ENCODE measurements at regions not wholly inside any gene's neighbourhood (a gene's known extent, or its start where the extent isn't known, plus 50 kb on each side); places are given as distances from the start of the nearest gene placed in this dataset.
A peak's percentile ranks its signal among the peaks of the same experiment; 100 is the strongest.

DNA sequence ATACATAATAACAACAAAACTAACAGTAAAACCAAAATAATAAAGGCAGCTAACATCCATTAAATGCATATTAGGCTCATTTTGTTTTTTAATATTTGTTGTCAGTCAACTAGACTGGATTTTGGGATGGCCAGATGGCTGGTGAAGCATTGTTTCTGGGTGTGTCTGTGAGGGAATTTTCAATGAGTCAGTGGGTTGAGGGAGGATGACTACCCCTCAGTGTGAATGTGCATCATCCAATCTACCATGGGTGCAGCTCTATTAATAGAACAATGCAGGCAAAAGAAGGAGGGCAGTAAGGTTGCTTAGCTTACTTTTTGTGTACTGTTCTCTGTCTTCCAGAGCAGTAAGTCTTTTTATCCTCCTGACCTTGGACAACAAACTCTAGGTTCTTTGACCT is 484.2 kb upstream of the HS3ST1 start:
- peak overlapping the region; percentile 9 for H3K4me2 ChIP-seq (ENCODE audit: control insufficient read depth, extremely low read depth, insufficient read depth, low read depth, low read length)
- H3K4me3 ChIP-seq (ENCODE audit: control insufficient read depth in 2 of 3, extremely low read depth in 1 of 3, insufficient read depth in 2 of 3, low read depth in 1 of 3, low read length in 3 of 3), result no peak overlapping the region
- no peaks in the 10 kb centered on the region for H3K9me3 ChIP-seq (ENCODE audit: control insufficient read depth, low read depth, low read length)
- no peaks in the 10 kb centered on the region for H3K36me3 ChIP-seq (ENCODE audit: control insufficient read depth in 2 of 2, extremely low read depth in 1 of 2, insufficient read depth in 2 of 2, low read length in 2 of 2)
- no peak for TF ChIP-seq EZH2 (IDR thresholded peaks at IDR 0.05; ENCODE audit: low read length)
- TF ChIP-seq, protein P1, sequence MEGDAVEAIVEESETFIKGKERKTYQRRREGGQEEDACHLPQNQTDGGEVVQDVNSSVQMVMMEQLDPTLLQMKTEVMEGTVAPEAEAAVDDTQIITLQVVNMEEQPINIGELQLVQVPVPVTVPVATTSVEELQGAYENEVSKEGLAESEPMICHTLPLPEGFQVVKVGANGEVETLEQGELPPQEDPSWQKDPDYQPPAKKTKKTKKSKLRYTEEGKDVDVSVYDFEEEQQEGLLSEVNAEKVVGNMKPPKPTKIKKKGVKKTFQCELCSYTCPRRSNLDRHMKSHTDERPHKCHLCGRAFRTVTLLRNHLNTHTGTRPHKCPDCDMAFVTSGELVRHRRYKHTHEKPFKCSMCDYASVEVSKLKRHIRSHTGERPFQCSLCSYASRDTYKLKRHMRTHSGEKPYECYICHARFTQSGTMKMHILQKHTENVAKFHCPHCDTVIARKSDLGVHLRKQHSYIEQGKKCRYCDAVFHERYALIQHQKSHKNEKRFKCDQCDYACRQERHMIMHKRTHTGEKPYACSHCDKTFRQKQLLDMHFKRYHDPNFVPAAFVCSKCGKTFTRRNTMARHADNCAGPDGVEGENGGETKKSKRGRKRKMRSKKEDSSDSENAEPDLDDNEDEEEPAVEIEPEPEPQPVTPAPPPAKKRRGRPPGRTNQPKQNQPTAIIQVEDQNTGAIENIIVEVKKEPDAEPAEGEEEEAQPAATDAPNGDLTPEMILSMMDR (optimal IDR thresholded peaks at IDR 0.05 in 1 of 3, IDR thresholded peaks at IDR 0.05 in 1 of 3, conservative IDR thresholded peaks at IDR 0.05 in 1 of 3; ENCODE audit: extremely low read depth in 1 of 3, insufficient read depth in 2 of 3, low read length in 3 of 3), result no peak
- DNase-seq (ENCODE audit: low read depth, low spot score), result peak; percentile 61
- dilution Hi-C loops (cut with MboI; ENCODE audit: extremely low pct_ligation_motif_present, low sequenced_read_pairs), result no loop called here
- no peaks in the 10 kb centered on the region for H3K79me2 ChIP-seq (ENCODE audit: control insufficient read depth, insufficient read depth, low read length)
- peak; percentile 53 for FAIRE-seq
- H2AFZ ChIP-seq (ENCODE audit: control insufficient read depth, low read length), result peak overlapping the region; percentile 7
- H3K9me1 ChIP-seq (ENCODE audit: control insufficient read depth, extremely low read depth, insufficient read depth, low read length), result no peaks in the 10 kb centered on the region
- H3K4me1 ChIP-seq (ENCODE audit: control insufficient read depth, extremely low read depth, insufficient read depth, low read length), result peaks cover 11% of the 10 kb centered on the region
- H3K9ac ChIP-seq (ENCODE audit: control insufficient read depth, extremely low read depth, insufficient read depth, low read length), result peak overlapping the region; percentile 39
- H3K27me3 ChIP-seq (ENCODE audit: control insufficient read depth, extremely low read depth, insufficient read depth, low read length), result no peaks in the 10 kb centered on the region
- peak overlapping the region; percentile 66 for H3K27ac ChIP-seq (ENCODE audit: control insufficient read depth, insufficient read depth, low read length)
- H4K20me1 ChIP-seq (ENCODE audit: control insufficient read depth, extremely low read depth, insufficient read depth, low read length), result no peaks in the 10 kb centered on the region

DNA sequence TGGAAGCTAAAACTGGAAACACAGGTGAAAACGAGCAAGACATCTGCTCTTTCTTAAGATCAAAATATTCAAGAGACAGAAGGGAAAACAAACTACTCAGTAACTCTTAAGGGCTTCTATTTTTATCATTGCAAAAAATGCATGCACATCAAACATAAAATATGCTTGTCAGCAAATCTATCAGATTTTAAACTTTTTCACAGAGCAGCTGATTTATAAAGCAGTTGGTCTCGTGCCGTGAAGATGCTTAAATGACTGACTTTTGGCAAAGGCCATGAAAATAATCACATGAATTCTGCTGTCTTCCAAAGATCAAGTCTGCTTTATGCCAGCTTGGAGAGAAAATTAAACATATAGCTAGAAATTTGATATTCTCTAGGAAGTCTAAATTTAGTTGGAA is 482.1 kb upstream of the HS3ST1 start:
- TF ChIP-seq, protein P1 (optimal IDR thresholded peaks at IDR 0.05 in 1 of 3, IDR thresholded peaks at IDR 0.05 in 1 of 3, conservative IDR thresholded peaks at IDR 0.05 in 1 of 3; ENCODE audit: extremely low read depth in 1 of 3, insufficient read depth in 2 of 3, low read length in 3 of 3), result no peak
- no peak for TF ChIP-seq EZH2 (IDR thresholded peaks at IDR 0.05; ENCODE audit: low read length)
- H3K79me2 ChIP-seq (ENCODE audit: control insufficient read depth, insufficient read depth, low read length), result no peaks in the 10 kb centered on the region
- peaks cover 11% of the 10 kb centered on the region for H3K4me1 ChIP-seq (ENCODE audit: control insufficient read depth, extremely low read depth, insufficient read depth, low read length)
- H3K9me1 ChIP-seq (ENCODE audit: control insufficient read depth, extremely low read depth, insufficient read depth, low read length), result no peaks in the 10 kb centered on the region
- H3K9ac ChIP-seq (ENCODE audit: control insufficient read depth, extremely low read depth, insufficient read depth, low read length), result no peak overlapping the region
- DNase-seq (ENCODE audit: low read depth, low spot score) (no peak), FAIRE-seq (no peak)
- H3K27me3 ChIP-seq (ENCODE audit: control insufficient read depth, extremely low read depth, insufficient read depth, low read length), result no peaks in the 10 kb centered on the region
- H3K9me3 ChIP-seq (ENCODE audit: control insufficient read depth, low read depth, low read length), result no peaks in the 10 kb centered on the region
- H2AFZ ChIP-seq (ENCODE audit: control insufficient read depth, low read length), result no peak overlapping the region
- no peak overlapping the region for H3K4me3 ChIP-seq (ENCODE audit: control insufficient read depth in 2 of 3, extremely low read depth in 1 of 3, insufficient read depth in 2 of 3, low read depth in 1 of 3, low read length in 3 of 3)
- no peak overlapping the region for H3K27ac ChIP-seq (ENCODE audit: control insufficient read depth, insufficient read depth, low read length)
- no peaks in the 10 kb centered on the region for H4K20me1 ChIP-seq (ENCODE audit: control insufficient read depth, extremely low read depth, insufficient read depth, low read length)
- no peaks in the 10 kb centered on the region for H3K36me3 ChIP-seq (ENCODE audit: control insufficient read depth in 2 of 2, extremely low read depth in 1 of 2, insufficient read depth in 2 of 2, low read length in 2 of 2)
- no peak overlapping the region for H3K4me2 ChIP-seq (ENCODE audit: control insufficient read depth, extremely low read depth, insufficient read depth, low read depth, low read length)
- dilution Hi-C loops (cut with MboI; ENCODE audit: extremely low pct_ligation_motif_present, low sequenced_read_pairs), result no loop called here

Data from keratinocyte (primary cell).